Activated CD8-positive, alpha-beta memory T cell treated with anti-CD3 and anti-CD28 coated beads, Interleukin-2, amount 50 U/mL, for 1 hour (primary cell): ENCODE measurements at regions not wholly inside any gene's neighbourhood (a gene's known extent, or its start where the extent isn't known, plus 50 kb on each side); places are given as distances from the start of the nearest gene placed in this dataset.
A peak's percentile ranks its signal among the peaks of the same experiment; 100 is the strongest.

Experiments
- DNase-seq: peaks from one replicate; pipeline ENCODE4 v3.0.0-alpha.2; 2020; ENCODE audit errors: extremely low read depth

DNA sequence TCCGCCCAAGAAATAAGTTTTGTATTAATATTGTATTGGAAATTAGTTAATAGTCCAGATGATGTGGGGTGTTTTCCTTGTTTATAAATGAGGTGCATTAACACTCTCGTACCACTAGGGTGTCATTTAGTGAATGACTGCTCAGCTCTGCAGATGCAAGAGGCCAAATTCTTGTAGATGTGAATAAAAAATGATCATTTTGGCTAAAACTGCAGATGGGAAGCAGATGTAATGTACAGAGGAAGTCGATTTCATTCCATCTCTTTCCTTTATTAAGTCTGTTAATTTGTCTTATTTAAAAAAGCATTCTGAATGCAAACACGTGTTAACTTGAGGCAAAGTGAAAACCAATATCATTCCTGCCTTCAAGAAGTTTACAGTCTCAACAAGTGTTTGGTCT, 108.1 kb downstream of the DHX15 start:
- DNase-seq, result no peak

DNA sequence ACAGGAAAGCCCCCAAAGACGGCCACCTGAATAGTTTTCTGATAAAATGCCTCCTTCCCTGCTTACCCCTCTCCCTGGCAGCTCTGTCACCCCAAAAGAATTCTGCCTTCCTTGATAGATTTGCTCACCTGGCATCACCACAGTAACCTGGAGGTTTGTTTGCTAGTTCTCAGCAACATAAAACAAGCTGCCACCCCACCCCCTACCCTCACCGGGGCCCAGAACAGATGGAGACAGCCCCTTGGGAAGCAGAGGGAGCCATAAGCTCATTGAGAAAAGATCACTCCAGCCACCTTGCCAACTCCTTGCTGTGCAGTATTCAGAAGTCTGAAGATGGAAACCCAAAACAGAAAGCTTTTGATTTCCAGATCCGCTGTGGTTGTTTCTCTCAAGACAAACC, 108.6 kb downstream of the DHX15 start:
- DNase-seq, result no peak

DNA sequence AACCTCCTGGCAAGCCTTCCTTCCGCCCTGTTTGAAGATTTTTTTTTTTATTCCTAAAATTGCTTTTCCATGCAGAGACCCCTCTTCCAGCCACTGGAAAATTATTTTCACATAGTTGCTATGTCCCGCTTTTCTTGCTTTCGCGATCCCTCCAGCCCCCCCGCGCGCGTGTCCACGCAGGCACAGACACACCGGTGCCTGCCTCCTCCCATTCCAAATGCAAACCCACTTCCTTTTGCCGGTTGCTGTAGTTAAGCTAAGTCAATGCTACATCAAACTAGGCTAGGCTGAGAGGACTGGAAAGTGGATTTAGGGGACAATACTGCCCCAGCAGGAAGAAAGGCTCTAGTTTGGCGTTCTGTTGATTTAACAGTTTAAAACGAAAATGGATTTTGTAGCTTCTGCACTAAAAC, 111.0 kb downstream of the DHX15 start:
- DNase-seq, result no peak

DNA sequence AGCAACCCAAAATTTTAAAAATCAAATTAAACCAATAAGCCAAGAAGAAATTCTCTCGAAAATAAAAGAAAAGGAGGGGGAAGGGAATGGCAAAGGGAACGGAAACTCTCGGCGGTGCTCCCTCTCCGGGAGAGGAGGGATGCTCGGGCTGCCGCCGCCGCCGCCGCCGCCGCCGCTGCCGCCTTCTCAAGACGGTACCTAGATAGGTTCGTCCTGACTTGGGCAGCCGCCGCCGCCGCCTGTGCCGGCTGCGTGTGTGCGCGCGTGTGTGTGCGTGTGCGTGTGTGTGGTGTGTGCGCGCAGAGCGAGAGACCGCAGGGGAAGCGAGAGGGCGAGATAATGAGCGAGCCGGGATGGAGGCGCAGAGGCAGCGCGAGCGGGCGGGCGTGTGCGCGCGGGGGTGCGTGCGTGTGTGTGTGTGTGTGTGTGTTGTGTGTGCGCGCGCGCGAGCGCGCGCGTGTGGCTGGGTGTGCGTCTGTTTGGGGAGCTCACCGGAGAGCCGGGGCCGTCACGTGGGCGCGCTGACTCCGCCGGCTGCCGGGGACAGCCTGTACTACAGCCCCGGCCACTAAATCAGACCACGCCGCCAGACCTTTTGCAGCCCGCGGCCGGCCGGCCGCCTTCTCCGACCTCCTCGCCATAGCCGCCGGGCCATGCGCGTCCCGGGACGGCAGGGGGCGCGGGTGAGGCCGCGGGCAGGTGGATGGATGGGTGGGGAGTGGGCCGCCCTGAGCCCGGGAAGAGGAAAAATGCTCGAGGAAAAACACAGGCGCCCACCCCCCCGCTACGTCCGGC, 111.6 kb downstream of the DHX15 start:
- DNase-seq, result peak; percentile 21

DNA sequence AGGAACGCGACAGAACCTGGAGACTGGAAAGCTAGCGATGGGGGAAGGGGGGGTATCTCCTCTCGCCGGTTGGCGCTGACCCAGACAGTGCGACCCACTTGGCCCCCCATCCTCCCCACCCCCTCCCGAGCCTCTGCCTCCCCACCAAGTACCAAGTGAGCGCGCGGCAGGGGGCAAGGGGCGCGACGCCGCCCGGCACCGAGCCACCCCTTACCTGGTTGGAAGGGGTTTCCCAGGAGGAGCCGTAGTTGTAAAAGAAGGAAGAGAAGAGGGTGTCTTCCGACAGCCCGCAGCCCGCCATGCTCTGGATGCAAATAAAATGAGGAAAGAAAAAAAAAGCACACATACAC, 112.2 kb downstream of the DHX15 start:
- DNase-seq, result no peak

DNA sequence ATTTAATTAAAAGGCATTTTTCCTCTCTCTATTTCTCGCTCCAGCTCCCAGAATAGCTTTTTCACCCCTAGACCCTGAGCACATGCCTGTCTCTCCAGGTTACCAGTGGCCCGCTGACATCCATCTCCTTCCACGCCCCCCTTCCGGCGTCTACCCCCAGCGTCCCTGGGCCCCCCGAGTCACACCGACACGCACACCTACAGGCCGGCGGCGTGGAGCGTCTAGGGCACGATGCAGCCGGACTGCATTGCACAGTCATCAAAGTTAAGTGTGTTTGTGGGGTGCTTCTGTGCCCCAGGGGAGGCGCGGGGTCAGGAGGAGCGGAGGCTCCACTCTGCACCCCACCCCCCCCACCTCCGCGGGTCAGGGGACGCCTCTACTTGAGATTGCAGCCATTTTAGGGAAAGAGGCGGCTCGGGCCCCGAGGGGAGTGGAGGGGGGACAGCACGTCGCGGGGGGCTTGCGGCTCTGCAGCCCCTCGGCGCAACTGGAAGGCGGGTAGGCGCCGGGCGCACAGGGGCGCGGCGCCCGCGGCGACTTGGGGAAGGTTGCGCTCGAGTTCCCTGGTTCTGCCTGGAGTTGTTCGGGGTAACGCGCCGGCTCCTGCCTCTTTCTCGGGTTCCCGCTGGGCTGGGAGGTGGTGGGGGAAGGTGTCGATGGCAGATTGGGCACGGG, 112.7 kb downstream of the DHX15 start:
- no peak for DNase-seq

DNA sequence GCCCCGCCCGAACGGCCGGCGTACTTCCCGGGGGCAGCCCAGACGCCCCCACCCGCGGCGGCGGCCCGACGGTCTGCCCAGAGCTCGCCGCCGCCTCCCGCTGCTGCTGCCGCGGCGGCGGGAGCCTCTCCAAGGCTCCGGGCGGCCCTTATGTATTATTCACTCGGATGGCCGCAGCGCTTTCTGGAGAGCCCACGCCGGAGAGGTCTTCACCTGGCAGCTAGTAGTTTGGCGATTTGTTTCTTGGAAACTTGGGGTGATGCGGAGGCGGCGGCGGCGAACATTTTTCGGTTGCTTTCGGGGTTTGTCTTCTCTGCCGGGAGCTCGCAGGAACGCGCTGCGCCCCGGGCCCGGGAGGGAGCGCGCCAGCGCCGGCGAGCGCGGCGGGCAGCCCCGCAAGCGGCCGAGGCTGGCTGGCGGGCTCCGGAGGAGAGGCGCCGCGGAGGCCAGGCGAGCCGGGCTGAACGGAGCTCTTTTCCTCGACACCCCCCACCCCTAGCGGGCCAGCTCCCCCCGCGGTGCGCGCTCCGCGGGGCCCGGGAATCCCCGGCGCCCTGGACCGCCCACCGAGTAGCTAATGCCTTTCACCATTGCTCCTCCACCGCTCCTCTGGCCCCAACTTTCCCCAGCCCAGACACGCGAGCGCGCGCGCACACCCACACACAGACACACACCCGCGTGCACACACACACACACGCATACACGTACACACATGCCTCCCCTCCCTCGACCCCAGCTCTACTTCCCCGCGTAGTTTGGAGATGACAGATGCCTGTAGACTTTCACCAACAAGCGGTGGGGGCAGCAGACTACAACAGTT, 113.5 kb downstream of the DHX15 start:
- no peak for DNase-seq

DNA sequence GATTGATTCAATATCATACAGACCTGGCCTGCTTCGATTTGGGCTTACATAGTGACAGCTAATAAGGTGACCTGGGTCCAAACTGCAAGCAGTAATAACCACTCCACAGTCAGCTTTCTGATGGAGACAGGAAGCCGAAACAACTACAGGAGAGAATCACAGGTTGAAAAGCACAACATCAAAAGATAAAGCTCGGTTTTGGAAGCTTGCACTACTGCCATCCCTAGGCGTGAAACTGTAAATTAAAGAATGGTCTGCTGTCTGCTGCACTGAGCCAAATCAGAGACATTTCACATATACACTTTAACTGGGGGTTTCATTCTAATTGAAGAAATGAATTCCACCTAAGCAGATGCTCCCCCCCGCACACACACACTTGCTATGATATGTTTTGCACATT, 116.3 kb downstream of the DHX15 start:
- DNase-seq, result no peak

DNA sequence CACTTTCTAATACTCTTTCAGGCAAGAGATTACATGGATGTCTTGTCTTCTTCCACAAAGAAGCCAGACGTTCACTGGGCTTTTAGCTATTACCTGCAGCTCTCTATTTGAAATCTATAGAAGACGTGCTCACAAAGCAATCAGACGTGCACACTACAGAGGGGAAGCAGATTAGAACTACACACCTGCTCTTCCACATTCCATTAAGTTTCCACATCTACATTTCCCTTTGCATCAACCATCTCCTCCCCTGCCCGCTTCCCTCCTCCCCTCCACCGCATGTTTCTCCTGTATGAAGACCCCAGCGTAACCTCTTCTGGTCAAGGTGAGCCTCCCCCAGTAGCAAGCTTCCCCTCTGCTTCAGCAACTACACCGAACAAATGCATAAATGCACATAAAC, 119.8 kb downstream of the DHX15 start:
- no peak for DNase-seq

DNA sequence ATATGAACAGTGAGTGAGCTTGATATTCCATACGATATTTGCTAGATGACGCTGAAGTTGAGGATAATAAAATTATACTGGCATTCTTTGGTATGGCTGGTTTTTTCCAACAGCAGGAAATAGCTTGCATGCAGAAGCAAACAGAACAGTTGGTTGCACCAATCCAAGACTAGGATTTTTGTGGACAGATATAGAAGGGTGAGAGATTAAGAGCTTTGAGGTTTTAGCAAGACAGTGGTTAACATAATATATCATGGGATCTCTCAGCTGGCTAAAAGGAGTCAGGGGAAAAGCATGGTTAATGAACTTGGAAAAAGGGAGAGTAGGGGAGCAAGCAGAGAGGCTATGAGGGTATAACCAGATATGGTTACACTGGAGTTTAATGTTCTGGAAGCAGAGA, 127.9 kb downstream of the DHX15 start:
- DNase-seq, result no peak

DNA sequence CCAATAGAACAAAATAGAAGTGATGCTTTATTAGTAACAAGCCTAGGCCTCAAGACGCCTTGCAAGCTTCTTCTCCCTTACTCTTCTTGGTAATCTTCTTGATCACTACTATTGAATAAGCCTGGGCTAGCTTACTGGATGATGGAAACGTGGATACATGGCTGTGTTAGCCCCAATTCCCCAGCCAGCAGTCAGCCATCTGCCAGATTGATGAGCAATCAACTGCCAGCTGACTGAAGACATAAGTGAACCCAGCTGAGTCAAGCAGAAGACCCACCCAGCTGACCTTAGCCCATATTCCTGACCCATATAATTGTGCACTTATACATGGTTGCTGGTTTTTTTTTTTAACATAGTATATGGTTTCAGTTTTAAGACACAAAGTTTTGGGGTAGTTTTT, 130.4 kb downstream of the DHX15 start:
- DNase-seq, result no peak

DNA sequence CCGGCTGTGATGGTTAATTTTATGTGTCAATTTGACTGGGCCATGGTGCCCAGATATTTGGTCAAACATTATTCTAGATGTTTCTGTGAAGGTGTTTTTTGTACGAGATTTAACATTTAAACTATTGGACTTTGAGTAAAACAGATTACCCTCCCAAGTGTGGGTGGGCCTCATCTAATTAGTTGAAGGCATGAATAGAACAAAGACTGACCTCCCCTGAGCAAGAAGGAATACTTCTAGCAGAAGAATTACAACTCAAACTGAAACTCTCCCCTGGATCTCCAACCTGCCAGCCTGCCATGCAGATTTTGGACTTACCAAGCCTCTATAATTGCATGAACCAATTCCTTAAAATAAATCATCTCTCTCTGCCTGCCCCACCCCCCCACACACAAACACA, 132.5 kb downstream of the DHX15 start:
- no peak for DNase-seq

DNA sequence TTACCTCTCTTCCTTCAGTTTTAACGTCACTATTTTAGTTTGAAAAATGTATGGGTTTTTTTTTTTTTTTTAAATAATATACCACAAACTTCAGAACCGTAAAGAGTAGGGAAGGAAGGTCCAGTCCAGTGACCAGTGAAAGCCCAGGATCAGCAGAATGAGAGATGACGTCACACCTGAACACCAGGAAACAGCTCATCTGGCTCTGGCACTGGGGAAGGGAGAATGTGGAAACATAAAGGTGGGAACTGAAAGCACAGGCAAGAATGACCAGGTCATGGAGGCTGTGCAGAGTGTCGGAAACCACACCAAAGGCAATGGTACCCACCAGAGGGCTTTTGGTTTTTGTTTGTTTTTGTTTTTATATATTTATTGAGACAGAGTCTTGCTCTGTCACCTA, 141.2 kb downstream of the DHX15 start:
- no peak for DNase-seq

DNA sequence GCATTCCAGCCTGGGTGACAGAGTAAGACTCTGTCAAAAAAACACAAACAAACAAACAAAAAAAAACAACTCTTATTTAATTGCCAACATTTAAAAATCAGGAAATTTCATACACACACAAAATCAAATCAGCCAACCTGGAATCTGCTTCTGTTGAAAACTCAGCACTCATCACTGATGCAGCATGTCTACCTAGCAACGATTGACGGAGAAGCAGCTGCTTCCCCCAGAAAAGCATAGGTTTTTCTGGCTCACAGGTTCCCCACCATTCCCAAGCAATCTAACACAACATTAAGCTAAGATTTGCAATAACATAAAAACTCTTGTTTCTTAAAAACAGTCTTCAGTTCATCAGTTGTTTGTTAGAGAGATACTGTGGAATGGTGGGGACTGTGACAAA, 143.6 kb downstream of the DHX15 start:
- no peak for DNase-seq

DNA sequence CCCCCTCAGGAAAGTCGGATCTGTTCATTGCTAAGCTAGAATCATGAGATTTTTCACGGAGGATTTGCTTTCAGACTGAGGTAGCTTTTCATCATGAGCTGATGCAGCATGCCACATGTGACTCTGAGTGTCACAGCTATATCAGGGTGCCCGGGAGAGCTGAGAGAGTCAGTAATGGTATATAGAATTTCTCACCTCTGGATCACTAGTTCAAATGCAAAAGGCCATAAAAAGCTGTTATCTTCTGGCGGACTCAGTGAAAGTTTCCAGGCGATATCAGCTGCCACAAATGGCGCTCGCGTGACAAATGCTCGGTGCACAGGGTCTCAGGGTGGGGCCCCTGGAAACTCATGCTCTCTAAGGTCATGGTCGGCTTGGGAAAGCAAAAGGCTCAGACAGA, 150.1 kb downstream of the DHX15 start:
- DNase-seq, result no peak

DNA sequence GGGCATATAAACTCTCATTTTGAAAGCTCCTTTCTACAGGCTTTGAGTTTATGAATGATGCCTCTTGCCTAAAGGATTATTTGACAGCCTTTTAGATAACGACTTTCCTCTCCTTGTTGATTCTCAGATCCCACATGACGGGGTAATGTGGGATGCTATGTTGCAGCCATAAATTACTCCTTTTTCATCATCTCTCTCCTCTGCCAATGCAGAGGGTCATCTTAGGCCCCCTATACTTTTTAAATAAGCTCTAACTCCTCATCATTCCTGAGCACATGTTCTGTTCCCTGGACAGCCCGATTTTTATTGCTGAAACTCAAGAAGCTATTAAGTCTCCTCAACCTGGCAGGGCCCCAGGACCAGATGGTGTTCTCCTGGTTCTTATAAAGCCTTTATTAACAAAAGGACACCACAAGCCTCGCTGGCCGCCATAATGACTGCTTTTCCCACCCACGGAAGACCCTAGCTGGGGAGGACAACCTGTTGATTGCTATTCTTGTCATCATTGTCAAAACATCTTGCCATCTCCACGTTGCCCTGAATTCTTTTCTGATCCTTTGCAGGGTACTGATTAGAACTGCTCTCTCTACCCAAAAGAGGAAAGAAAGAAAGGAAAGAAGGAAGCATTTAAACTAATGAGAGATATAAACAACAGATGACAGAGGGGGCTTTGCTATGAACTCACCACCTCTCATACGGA, 150.7 kb downstream of the DHX15 start:
- no peak for DNase-seq

DNA sequence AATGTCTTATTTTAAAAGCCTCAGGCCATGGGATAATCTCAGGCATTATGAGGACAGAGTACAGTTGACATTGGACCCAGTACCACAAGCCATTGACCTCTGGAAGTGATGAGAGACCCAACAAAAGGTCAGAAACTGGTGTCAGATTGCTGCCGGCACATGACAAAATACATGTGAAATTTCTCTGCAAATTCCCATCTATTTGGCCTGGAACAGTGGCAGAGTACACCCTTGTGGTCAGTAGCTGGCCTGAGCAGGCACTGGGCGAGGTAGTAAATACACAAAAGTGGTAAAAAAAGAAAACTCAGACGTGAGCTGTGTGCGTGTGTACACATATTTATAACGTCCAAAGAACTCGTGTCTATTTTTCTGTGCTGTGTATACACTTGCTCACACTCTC, 155.5 kb downstream of the DHX15 start:
- no peak for DNase-seq

DNA sequence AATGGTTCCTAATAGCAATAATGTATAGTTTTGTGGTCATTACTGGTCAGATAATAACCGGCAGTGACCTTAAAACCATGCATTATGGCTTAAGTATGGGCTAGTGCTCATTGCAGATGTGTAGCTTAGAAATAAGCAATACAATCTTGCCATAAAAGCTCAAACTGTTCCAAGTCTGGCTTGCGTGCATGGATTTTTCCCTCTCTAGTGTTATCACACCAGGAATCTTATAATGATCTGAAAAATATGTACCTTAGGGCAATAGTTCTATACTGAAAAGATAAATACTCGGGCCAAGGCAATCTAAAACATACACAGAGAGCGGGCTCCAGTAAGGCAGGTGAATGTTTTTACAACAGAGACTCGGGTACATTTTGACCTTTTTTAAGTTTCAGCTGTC, 157.8 kb downstream of the DHX15 start:
- no peak for DNase-seq

DNA sequence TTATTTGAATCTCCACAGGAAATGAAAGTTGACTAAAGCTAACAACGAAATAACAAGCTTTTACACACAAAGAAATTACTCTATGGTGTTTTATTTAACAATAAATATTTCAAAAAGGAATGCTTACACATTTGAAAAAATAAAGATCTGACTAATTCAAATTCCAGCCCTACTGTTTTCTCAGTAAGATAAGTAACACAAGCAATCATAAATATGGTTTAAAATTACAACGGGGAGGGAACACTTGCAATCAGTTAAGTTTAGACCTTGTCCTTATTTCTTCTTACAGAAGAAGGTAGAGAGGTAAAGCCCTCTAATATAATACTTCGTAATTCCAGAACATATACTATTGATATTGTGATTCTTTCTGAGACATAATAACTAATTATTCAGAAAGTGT, 158.5 kb downstream of the DHX15 start:
- no peak for DNase-seq

DNA sequence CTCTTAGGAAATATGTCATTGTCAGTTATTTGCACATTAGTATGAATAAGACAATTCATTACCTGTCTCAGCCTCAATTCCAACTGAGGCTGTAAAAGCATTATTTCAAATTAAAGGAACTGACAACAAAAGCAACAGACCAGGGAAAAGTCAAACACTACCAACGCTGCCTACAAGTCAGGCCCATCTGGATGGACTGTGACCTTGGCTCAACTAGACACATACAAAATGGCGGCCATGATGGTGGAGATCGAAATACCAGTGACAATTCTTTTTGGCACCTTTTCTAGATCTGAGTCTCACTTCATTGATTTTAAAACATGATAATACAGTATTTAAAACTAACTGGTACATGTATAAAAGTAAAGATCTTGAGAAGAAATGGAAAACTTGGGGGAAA, 160.7 kb downstream of the DHX15 start:
- DNase-seq, result no peak

DNA sequence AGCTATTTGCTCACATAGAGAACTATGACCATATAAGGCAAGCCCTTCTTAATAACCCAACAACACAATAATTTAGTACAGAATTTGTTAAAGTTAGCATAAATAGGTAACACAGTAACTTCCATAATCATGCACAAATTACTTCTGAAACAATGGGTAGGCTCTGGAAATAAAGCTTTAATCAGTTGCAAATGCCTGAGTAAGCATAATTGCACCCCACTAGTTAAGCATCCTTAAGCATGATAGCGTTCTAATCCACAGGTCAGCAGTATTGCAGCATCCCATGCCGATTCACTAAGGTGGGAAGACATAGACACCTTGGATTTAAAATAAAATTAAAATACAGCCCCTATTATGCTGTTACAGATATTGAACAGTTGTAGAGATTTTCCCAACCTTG, 161.7 kb downstream of the DHX15 start:
- DNase-seq, result no peak
